ENCODE measurements at regions not wholly inside any gene's neighbourhood (a gene's known extent, or its start where the extent isn't known, plus 50 kb on each side); places are given as distances from the start of the nearest gene placed in this dataset.

DNA sequence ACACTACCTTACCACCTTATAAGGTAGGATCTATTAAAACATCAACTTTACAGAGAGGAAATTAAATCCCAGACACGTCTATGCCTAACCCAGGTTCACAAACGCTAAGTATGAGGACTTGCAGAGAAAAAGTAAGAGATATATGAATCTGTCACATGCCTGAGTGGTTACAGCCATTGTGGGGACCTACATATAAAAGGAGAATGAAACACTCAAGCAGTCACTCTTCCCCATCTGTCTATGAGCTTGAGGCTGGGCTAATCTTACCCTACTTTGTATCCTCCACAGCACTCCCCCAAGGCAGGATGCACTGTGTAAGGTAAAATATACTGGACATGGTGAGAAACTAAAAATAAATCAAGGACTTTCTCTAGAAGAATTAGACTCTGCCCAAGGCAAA, 339.9 kb downstream of the HNRNPD start:
- TF ChIP-seq, protein P1, sequence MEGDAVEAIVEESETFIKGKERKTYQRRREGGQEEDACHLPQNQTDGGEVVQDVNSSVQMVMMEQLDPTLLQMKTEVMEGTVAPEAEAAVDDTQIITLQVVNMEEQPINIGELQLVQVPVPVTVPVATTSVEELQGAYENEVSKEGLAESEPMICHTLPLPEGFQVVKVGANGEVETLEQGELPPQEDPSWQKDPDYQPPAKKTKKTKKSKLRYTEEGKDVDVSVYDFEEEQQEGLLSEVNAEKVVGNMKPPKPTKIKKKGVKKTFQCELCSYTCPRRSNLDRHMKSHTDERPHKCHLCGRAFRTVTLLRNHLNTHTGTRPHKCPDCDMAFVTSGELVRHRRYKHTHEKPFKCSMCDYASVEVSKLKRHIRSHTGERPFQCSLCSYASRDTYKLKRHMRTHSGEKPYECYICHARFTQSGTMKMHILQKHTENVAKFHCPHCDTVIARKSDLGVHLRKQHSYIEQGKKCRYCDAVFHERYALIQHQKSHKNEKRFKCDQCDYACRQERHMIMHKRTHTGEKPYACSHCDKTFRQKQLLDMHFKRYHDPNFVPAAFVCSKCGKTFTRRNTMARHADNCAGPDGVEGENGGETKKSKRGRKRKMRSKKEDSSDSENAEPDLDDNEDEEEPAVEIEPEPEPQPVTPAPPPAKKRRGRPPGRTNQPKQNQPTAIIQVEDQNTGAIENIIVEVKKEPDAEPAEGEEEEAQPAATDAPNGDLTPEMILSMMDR (IDR thresholded peaks at IDR 0.05): no peak
- TF ChIP-seq POLR2A (IDR thresholded peaks at IDR 0.05): no peak
